GM21381 (cell line): ENCODE measurements at regions not wholly inside any gene's neighbourhood (a gene's known extent, or its start where the extent isn't known, plus 50 kb on each side); places are given as distances from the start of the nearest gene placed in this dataset.

Source experiments
- ATAC-seq: cut with Tn5 transposase; IDR thresholded peaks from one replicate; pipeline ENCODE4 v1.9.1; 2021; ENCODE audit warnings: mild to moderate bottlenecking, moderate library complexity; ENCODE audit not compliant: unreplicated experiment

DNA sequence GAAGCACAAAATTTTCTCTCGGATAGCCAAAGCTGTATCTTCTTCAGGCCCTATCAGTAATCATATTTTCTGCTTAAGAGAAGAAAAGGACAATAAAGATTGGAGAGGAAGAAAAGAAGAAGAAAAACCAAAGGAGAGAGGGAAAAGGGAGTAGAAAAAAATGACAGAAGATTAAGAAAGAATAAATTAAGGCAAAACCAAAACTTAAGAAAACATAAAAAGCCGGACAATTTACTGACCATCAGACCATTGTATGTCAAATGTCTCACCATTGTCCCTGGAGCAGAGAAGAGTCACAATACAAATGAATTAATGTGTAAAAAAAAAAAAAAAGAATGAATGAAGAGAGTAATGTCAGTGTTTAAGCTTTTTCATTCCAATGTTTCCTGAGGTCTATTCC lies 1274.8 kb downstream of the FSCB start:
- ATAC-seq = no peak

DNA sequence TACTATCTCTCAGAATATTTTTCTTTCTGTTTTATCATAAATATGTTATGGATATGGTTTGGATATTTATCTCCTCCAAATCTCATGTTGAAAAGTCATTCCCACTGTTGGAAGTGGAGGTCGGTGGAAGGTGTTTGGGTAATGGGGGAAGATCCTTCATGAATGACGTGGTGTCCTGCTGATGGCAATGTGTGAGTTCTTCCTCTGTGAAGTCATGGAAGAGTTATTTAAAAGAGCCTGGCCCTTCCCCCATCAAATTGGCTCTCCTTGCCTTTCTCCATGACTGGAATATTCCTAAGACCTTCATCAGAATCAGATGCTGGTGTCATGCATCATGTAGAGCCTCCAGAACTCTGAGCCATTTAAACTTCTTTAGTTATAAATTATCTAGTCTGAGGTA lies 1291.6 kb downstream of the FSCB start:
- no peak for ATAC-seq

DNA sequence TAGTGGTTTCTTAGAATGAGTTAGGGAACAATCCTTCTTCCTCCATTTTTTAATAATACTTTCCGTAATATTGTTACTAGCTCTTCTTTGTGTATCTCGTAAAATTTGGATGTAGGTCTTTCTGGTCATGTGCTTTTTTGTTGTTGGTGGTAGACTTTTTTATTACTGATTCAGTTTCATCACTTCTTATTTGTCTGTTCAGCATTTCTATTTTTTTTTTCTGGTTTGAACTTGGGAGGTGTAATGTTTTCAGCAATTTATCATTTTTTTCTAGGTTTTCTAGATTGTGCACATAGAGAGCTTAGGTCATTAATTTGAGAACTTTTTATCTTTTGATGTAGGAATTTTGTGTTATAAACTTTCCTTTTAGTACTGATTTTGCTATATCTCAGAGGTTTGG lies 1299.9 kb downstream of the FSCB start:
- no peak for ATAC-seq

DNA sequence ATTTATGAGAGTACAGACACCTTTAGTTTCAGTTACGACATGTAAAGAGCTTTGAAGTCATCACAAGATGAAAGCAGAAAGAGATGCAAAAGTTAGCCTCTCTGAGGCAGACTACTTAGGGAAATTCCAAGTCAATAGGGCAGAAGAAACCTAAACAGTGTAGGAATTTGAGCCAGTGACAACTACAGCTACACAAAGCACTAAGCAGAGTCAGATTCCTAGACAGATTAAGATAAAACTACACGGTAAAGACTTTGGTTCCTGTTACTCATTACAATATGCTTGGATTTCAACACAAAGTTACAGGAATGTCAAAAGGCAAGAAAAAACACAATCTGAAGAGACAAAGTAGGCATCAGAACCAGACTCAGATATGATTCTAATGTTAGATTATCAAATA lies 1302.3 kb downstream of the FSCB start:
- ATAC-seq = no peak

DNA sequence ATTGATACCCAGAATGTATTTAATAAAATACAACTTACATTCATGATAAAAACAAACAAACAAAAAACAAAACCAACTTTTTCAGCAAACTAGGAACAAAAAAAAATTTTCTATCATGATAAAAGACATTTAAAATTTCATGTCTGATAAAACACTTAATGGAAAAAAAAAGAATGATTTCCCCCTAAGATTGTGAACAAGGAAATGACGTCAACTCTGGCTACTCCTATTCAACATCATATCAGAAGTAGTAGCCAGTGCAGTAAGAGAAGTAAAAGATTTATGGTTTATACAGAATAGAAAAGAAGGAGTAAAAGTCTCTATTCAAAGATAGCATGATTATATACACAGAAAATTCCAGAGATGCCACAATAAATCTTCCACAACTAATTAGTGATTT lies 1306.6 kb downstream of the FSCB start:
- ATAC-seq = no peak

DNA sequence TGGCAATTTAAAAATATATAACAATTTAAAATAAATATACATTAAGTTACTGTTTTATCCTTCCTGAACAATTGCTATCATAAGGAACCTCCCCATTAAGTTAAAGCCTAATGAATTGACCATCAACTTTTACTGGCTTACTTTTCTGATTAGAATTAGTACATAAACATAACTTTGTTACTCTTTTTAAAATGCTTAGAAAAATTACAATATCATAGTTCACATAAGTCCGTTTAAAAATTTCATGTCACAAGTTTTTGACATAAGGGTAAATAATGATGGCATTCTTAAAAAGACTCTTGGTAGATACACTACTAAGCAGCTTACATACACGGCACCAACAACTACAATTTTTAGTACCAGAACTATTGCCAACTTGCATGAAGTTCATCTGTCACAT lies 1308.6 kb downstream of the FSCB start:
- no peak for ATAC-seq

DNA sequence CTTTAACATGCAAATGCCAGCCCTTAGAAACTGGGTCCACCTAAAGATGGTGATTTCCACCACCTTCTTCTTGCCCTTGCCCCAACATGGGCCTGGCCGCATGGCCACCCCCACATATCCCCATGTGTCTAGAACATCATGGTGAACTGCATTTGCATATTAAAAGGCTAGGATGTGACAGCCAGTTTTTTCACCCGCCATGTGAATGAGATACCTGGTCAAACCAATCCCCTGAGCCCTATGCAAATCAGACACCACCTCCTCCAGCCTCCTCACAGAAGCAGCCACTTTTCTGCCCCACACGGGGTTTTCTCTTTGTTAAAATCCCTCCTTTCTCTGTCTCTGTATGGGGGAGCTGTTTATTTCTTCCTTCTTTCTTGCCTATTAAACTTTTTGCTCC lies 1322.5 kb downstream of the FSCB start:
- ATAC-seq = no peak

DNA sequence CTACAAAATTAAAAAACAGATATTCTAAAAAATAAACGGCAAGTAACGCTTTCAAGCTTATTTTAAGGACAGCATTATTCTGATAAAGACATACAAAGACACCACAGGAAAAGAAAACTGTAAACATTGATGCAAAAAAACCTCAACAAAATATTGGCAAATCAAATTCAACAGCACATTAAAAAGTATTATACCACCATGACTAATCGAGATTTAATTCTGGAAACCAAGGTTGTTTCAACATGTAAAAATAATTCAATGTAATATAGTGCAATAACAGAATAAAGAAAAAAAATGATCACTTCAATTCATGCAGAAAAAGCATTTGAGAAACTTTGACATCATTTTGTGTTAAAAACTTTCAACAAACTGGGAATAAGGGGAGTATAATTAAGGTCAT lies 1323.2 kb downstream of the FSCB start:
- ATAC-seq = no peak

DNA sequence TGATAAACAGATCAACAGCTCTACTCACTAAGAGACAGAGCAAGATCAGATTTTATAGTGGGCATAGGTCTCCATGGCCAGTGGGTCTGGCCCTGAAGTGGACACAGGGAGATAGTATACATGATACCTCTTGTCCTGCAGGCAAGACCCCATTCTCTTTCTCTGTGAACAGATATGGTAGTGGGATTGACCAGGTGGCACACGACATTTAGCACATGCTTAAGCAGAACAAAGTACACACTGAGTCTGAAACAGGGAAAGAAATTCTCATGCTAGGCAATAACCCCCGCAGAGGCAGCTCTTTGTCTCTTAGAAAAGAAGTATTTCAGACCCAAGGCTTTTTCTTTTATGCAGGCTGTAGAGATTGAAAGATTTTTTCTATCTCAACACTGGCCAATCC lies 1331.2 kb downstream of the FSCB start:
- ATAC-seq = no peak

DNA sequence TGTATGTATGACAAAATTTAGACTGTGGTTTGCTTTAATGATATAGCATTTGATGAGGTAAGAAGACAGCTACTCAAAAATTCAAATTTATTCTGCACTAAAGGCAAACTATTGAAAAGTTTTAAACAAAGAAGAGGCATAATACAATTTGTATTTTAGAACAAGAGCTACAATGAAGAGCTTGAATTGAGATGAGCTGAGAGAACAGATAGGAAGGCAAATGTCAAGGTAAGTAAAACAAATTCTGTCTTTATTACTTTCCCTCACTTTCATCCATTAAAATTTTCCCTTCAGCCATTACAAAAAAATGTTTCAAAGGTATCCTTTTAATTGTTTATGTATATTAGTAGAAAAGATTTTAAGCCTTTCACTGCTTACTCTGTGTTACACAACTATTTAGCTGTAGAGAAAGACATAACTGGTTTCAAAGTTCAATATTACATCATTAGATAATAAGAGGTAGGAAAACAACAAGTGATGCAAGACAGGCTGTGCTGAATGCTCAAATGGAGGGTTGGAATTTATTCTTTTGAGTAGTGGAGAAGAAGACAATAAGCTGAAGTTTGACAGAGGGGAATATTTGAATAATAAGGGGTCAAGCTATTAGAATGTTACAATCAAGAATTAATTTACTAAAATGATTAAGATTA lies 1334.1 kb downstream of the FSCB start:
- no peak for ATAC-seq

DNA sequence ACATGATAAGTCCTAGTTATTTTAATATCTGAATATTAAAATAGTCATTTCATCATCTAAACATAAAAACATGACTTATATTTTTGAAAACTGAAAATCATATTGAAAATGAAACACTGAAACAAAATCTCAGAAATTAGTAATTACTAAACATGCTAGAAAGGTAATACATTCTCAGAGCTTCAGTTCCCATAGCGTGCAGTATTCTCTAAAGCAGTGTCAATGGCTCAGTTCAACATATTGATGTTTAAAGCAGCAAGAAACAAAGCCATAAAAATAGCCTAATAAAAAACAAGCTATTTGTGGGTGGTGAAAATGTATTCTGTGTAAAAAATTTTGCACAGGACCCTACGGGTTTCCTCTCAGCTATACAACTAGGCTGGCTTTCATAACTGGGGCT lies 1337.4 kb downstream of the FSCB start:
- no peak for ATAC-seq

DNA sequence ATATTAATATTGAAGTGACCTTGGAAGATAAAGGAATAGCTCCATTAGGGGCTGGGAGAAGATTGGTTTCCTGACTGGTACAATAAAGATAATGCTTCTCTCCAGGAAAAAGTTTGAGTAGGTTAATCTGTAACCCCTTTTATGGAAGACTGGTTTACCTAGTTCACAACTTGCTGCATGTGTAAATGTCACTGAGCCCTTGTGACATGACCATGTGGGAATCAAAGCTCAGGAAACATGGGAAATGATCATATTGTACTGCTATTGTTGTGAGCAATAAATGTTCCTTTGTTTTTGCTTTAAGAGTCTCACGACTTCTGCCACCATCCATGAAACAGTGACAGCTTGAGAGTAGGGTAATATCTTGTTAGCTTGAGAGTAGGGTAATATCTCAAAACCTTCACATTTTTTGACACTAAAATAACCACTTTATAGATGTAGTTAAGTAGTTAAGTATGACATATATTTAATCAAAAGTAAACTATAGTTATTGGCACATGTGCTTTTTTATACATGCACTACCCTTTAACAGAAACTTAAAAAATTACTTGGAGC lies 1338.6 kb downstream of the FSCB start:
- ATAC-seq = no peak

DNA sequence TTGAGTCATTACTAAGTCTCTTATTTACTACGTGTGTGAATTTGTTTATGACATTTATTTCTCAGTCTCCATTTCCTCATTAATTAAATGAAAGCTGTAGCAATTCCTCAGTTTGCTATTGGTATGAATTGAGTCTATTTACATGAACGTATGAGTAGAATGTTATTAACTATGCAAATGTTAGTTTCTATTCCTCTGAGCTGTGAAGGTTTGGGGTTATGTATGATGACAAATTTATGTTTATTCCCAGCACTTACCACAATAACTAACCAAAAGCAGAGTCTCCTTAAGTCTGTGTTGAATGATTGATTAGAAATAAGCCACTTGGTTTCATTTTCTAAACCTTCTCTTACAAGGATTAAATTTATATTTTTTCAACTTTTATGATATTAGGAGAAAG lies 1340.9 kb downstream of the FSCB start:
- no peak for ATAC-seq

DNA sequence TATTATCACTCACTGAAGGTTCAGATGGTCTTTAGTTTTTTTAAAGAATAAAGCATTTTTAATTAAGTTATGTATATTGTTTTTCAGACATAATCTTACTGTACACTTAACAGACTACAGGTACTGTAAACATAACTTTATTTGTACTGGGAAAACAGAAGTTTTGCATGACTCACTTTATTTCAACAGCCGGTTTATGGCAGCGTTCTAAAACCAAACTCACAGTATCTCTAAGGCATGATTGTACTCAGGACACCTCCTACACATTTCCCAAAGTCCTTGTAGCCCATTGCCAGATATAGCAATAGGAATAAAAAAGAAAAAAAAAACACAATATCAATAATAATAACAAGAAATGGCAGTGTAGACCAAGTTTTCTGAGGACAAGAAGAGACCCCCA lies 1341.4 kb downstream of the FSCB start:
- no peak for ATAC-seq

DNA sequence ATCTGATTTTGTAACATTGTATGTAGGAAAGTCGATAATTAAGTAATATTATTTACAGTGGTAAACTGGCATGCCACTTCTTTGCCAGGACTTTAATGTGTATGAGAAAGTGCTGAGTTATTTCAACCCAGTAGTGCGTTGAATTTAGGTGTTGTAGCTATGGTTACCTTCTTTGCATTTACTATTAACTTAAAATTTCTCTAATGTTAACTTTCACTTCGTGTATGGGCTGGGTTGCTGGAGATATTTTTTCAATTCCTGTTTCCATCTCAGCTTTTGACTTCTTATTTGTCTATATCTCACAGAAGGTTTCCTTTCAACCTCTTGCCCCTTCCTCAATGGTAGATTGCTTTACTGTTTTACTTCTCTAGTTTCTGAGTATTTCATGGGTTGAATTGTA lies 1345.6 kb downstream of the FSCB start:
- no peak for ATAC-seq

DNA sequence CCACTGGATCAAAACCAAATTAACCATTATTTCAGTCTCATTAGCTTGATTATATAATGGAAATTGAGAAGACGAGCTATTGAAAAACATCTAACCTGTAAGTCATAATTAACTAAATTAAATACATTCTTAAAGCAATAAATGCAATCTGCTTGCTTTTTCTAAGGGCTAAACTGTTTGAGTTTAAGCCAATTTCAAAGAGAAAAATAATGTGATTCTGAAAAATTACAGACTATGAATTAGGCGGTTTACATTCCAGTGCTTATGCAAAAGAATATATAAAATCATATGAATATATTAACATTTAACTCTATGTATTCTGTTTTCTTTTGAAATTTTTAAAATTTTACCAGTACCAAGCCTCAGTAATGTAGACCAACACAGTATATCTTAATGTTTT lies 1349.4 kb downstream of the FSCB start:
- ATAC-seq = no peak

DNA sequence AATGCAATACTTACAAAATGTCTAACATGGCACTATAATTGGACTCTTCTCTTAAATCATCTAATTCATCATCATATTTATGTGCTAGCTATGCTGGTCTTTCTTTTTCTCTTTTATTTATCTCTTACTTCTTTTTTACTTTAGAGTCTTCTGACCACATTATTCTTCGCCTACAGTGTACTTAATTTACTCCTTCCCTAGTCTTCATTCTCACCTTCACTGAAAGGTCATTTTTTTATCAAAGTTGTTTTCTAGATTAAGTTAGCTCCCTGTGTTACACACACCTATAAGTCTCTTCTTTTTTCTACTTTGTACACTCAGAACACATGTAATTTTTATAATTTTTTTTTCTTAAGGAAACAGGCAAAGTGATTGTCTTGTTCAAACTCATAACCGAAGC lies 1351.2 kb downstream of the FSCB start:
- ATAC-seq = no peak

DNA sequence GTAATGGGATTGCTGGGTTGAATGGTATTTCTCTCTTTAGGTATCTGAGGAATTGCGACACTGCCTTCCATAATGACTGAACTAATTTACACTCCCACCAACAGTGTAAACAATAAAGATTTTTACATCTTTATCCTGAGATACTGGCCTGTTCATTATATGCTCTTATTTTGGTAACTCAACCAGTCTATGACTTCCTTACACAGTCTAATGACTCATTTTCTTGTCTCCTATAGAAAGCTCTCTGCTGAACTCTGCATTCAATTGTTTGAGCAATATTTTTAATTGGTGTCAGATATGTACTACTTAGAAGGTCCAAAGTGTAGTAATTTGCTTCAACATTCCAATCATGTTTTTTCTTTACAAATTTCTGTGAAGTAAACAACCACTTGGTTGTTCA lies 1351.8 kb downstream of the FSCB start:
- no peak for ATAC-seq

DNA sequence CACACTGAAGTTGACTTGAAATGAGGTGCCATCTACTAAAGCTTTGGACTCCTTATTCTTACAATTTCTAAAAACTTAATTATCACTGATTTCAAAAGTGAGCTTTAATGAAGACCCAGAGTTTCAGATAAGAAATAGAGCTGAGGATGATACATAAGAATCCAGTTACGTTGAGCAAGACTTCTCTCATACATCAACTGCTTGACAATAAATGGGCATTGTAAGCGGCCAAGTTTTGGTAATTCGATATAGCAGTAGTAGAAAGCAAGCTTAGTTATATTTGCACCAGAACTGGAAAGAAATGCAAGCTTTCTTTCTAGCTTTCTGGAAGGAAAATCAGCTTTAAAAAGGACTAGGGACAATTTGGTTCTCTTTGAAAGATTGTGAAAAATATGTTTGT lies 1359.6 kb downstream of the FSCB start:
- no peak for ATAC-seq

DNA sequence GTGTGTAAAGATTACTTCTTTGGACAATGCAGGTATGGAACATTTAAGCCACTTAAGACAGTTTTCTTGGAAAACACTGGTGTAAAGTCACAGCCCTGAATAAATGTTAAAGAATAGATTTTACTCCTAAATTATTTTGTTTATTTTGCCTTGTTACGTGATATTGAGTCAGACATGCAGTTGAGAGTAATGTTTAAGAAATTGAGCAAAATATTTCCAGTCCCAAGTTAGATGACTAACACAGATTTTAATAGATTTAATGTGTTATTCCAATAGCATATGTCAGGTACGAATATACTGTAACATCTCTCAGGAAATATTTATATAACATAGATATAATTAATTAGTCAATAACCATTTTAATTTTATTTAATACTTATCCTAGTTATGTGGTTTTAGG lies 1361.7 kb downstream of the FSCB start:
- ATAC-seq = no peak

DNA sequence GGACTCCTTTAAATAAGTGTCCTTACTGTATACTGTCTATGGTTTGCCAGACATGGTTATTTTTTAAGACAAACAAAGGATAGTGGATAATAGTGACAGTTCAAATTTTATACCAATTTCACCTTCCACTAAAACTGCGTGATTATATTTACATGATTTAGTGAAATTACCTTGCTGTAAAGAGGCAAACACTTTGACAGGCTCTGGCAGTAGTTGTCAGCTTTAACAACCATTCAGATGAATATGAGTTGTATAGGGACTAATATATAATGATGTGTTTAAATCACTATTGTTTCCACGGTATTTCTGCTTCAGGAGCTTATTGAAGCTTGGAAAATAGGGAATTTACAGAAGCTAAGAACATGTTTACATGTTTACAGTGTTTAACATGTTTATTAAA lies 1364.0 kb downstream of the FSCB start:
- no peak for ATAC-seq

DNA sequence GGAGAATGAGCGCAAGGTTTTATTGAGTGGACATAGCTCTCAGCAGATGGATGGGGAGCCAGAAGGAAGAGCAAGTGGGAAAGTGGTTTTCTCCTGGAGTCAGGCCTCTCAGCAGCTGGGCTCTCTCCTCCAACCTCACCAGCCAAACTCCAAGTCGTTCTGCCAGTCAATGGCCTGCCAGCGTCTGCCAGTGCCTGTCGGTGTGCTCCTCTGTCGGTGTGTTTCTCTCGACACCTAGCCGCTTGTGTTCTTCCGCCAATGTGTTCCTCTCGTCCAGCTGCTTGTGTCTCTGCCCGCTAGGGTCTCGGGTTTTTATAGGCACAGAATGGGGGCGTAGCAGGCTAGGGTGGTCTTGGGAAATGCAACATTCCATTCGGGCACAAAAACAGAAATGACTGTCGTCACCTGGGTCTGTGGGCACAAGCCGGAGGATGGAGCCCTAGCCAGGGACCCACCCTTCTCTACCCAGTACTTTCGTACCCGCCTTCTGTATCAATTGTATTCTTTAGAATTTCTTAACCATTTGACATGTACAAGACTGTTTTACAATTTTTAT lies 1365.4 kb downstream of the FSCB start:
- no peak for ATAC-seq

DNA sequence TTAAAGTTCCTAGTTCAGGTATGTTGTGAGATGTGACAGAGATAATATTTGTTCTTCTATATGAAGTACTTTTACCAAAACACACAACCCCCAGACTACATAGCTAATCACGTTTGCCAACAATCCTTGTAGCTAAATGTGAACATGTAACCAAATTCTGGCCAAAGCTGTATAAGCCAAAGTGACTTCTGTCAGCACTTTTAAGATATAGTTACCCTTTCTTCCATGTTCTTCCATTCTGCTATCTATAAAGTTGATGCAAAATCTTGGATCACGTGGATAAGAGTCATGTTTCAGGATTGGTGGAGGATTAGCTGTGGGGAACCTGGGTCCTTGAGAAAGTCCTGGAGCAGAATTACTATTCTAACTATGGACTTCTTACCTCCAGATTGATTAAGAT lies 1366.6 kb downstream of the FSCB start:
- ATAC-seq = no peak
